ENCODE measurements at regions not wholly inside any gene's neighbourhood (a gene's known extent, or its start where the extent isn't known, plus 50 kb on each side); places are given as distances from the start of the nearest gene placed in this dataset.
"Not testable (repeated sequence)": the region's sequence is repeated elsewhere in the genome, so short reads cannot be mapped to it uniquely, and the experiment has no call there.

- Histone ChIP-seq H3K9me3 (ENCODE audit: insufficient read depth, low read length) (no peaks in the 10 kb centered on the region), H3K4me3 (ENCODE audit: insufficient read length, low read depth) (no peak overlapping the region), H3K4me1 (ENCODE audit: insufficient read depth, insufficient read length) (no peaks in the 10 kb centered on the region), H3K36me3 (ENCODE audit: insufficient read depth, insufficient read length, low read length) (no peaks in the 10 kb centered on the region), H3K9ac (ENCODE audit: insufficient read length, low read depth) (no peak overlapping the region), H3K27me3 (ENCODE audit: insufficient read depth, insufficient read length) (no peaks in the 10 kb centered on the region)
- TF ChIP-seq YY1 (IDR thresholded peaks at IDR 0.05; ENCODE audit: insufficient read depth, insufficient read length), result no peak
- TF ChIP-seq SUZ12 (IDR thresholded peaks at IDR 0.05; ENCODE audit: extremely low read depth, insufficient read depth, insufficient read length), result no peak
- TF ChIP-seq ZNF274 (IDR thresholded peaks at IDR 0.05; ENCODE audit: low read depth, low read length), result no peak
- no peak for DNase-seq (ENCODE audit: low read depth, low spot score)
These were observed 124.4 kb upstream of the ADCY2 start for GRCh38 chr5:7271435-7272084.

GRCh38 chr5:7272408-7272965 lies 123.5 kb upstream of the ADCY2 start:
- no peak overlapping the region for H3K4me3 ChIP-seq (ENCODE audit: insufficient read length, low read depth)
- no peak for TF ChIP-seq SUZ12 (IDR thresholded peaks at IDR 0.05; ENCODE audit: extremely low read depth, insufficient read depth, insufficient read length)
- TF ChIP-seq YY1 (IDR thresholded peaks at IDR 0.05; ENCODE audit: insufficient read depth, insufficient read length), result no peak
- no peak for TF ChIP-seq ZNF274 (IDR thresholded peaks at IDR 0.05; ENCODE audit: low read depth, low read length)
- no peaks in the 10 kb centered on the region for H3K27me3 ChIP-seq (ENCODE audit: insufficient read depth, insufficient read length)
- H3K36me3 ChIP-seq (ENCODE audit: insufficient read depth, insufficient read length, low read length), result no peaks in the 10 kb centered on the region
- no peak for DNase-seq (ENCODE audit: low read depth, low spot score)
- no peaks in the 10 kb centered on the region for H3K4me1 ChIP-seq (ENCODE audit: insufficient read depth, insufficient read length)
- no peaks in the 10 kb centered on the region for H3K9me3 ChIP-seq (ENCODE audit: insufficient read depth, low read length)
- no peak overlapping the region for H3K9ac ChIP-seq (ENCODE audit: insufficient read length, low read depth)

- no peak overlapping the region for H3K4me3 ChIP-seq (ENCODE audit: insufficient read length, low read depth)
- no peak overlapping the region for H3K9ac ChIP-seq (ENCODE audit: insufficient read length, low read depth)
- H3K36me3 ChIP-seq (ENCODE audit: insufficient read depth, insufficient read length, low read length), result no peaks in the 10 kb centered on the region
- TF ChIP-seq ZNF274 (IDR thresholded peaks at IDR 0.05; ENCODE audit: low read depth, low read length) (no peak), SUZ12 (IDR thresholded peaks at IDR 0.05; ENCODE audit: extremely low read depth, insufficient read depth, insufficient read length) (no peak), YY1 (IDR thresholded peaks at IDR 0.05; ENCODE audit: insufficient read depth, insufficient read length) (no peak)
- no peak for DNase-seq (ENCODE audit: low read depth, low spot score)
- H3K9me3 ChIP-seq (ENCODE audit: insufficient read depth, low read length), result no peaks in the 10 kb centered on the region
- no peaks in the 10 kb centered on the region for H3K4me1 ChIP-seq (ENCODE audit: insufficient read depth, insufficient read length)
- H3K27me3 ChIP-seq (ENCODE audit: insufficient read depth, insufficient read length), result no peaks in the 10 kb centered on the region
These were observed 121.7 kb upstream of the ADCY2 start for GRCh38 chr5:7274203-7274602.

- not testable (repeated sequence) for H3K4me1 ChIP-seq (ENCODE audit: insufficient read depth, insufficient read length); H3K36me3 ChIP-seq (ENCODE audit: insufficient read depth, insufficient read length, low read length); H3K27me3 ChIP-seq (ENCODE audit: insufficient read depth, insufficient read length); H3K9me3 ChIP-seq (ENCODE audit: insufficient read depth, low read length); H3K4me3 ChIP-seq (ENCODE audit: insufficient read length, low read depth); H3K9ac ChIP-seq (ENCODE audit: insufficient read length, low read depth); DNase-seq (ENCODE audit: low read depth, low spot score)
These were observed 106.3 kb upstream of the ADCY2 start for GRCh38 chr5:7289634-7290033.

- not testable (repeated sequence) for H3K4me3 ChIP-seq (ENCODE audit: insufficient read length, low read depth); H3K9ac ChIP-seq (ENCODE audit: insufficient read length, low read depth); H3K36me3 ChIP-seq (ENCODE audit: insufficient read depth, insufficient read length, low read length); DNase-seq (ENCODE audit: low read depth, low spot score); H3K9me3 ChIP-seq (ENCODE audit: insufficient read depth, low read length); H3K4me1 ChIP-seq (ENCODE audit: insufficient read depth, insufficient read length); H3K27me3 ChIP-seq (ENCODE audit: insufficient read depth, insufficient read length)
These were observed 98.1 kb upstream of the ADCY2 start for GRCh38 chr5:7297821-7298220.

- not testable (repeated sequence) for H3K4me1 ChIP-seq (ENCODE audit: insufficient read depth, insufficient read length); H3K9ac ChIP-seq (ENCODE audit: insufficient read length, low read depth); H3K27me3 ChIP-seq (ENCODE audit: insufficient read depth, insufficient read length); H3K36me3 ChIP-seq (ENCODE audit: insufficient read depth, insufficient read length, low read length); DNase-seq (ENCODE audit: low read depth, low spot score); H3K9me3 ChIP-seq (ENCODE audit: insufficient read depth, low read length); H3K4me3 ChIP-seq (ENCODE audit: insufficient read length, low read depth)
These were observed 96.2 kb upstream of the ADCY2 start for GRCh38 chr5:7299731-7300130.

- H3K9me3 ChIP-seq (ENCODE audit: insufficient read depth, low read length); H3K27me3 ChIP-seq (ENCODE audit: insufficient read depth, insufficient read length); DNase-seq (ENCODE audit: low read depth, low spot score); H3K4me1 ChIP-seq (ENCODE audit: insufficient read depth, insufficient read length); H3K36me3 ChIP-seq (ENCODE audit: insufficient read depth, insufficient read length, low read length); H3K4me3 ChIP-seq (ENCODE audit: insufficient read length, low read depth); H3K9ac ChIP-seq (ENCODE audit: insufficient read length, low read depth): not testable (repeated sequence)
These were observed 90.8 kb upstream of the ADCY2 start for GRCh38 chr5:7305000-7305674.

- not testable (repeated sequence) for H3K9ac ChIP-seq (ENCODE audit: insufficient read length, low read depth); H3K4me1 ChIP-seq (ENCODE audit: insufficient read depth, insufficient read length); H3K36me3 ChIP-seq (ENCODE audit: insufficient read depth, insufficient read length, low read length); DNase-seq (ENCODE audit: low read depth, low spot score); H3K9me3 ChIP-seq (ENCODE audit: insufficient read depth, low read length); H3K27me3 ChIP-seq (ENCODE audit: insufficient read depth, insufficient read length); H3K4me3 ChIP-seq (ENCODE audit: insufficient read length, low read depth)
These were observed 89.4 kb upstream of the ADCY2 start for GRCh38 chr5:7306556-7306955.

GRCh38 chr5:7307709-7308108 lies 88.2 kb upstream of the ADCY2 start:
- not testable (repeated sequence) for DNase-seq (ENCODE audit: low read depth, low spot score); H3K9ac ChIP-seq (ENCODE audit: insufficient read length, low read depth); H3K9me3 ChIP-seq (ENCODE audit: insufficient read depth, low read length); H3K4me1 ChIP-seq (ENCODE audit: insufficient read depth, insufficient read length); H3K36me3 ChIP-seq (ENCODE audit: insufficient read depth, insufficient read length, low read length); H3K27me3 ChIP-seq (ENCODE audit: insufficient read depth, insufficient read length); H3K4me3 ChIP-seq (ENCODE audit: insufficient read length, low read depth)

GRCh38 chr5:7309715-7310114 lies 86.2 kb upstream of the ADCY2 start:
- DNase-seq (ENCODE audit: low read depth, low spot score); H3K4me3 ChIP-seq (ENCODE audit: insufficient read length, low read depth); H3K36me3 ChIP-seq (ENCODE audit: insufficient read depth, insufficient read length, low read length); H3K9ac ChIP-seq (ENCODE audit: insufficient read length, low read depth); H3K9me3 ChIP-seq (ENCODE audit: insufficient read depth, low read length); H3K27me3 ChIP-seq (ENCODE audit: insufficient read depth, insufficient read length); H3K4me1 ChIP-seq (ENCODE audit: insufficient read depth, insufficient read length): not testable (repeated sequence)

- H3K27me3 ChIP-seq (ENCODE audit: insufficient read depth, insufficient read length); H3K9ac ChIP-seq (ENCODE audit: insufficient read length, low read depth); H3K4me3 ChIP-seq (ENCODE audit: insufficient read length, low read depth); H3K36me3 ChIP-seq (ENCODE audit: insufficient read depth, insufficient read length, low read length); H3K4me1 ChIP-seq (ENCODE audit: insufficient read depth, insufficient read length); DNase-seq (ENCODE audit: low read depth, low spot score); H3K9me3 ChIP-seq (ENCODE audit: insufficient read depth, low read length): not testable (repeated sequence)
These were observed 85.3 kb upstream of the ADCY2 start for GRCh38 chr5:7310656-7311055.
